ENCODE measurements at regions not wholly inside any gene's neighbourhood (a gene's known extent, or its start where the extent isn't known, plus 50 kb on each side); places are given as distances from the start of the nearest gene placed in this dataset.

- H3K36me3 ChIP-seq, result no peaks in the 10 kb centered on the region
- TF ChIP-seq EP300 (IDR thresholded peaks at IDR 0.05) (no peak), POLR2A (IDR thresholded peaks at IDR 0.05) (no peak), CTCF (IDR thresholded peaks at IDR 0.05) (no peak)
- no peaks in the 10 kb centered on the region for H3K9me3 ChIP-seq
- DNase-seq, result no peak
- 9 to 28% (median 14%) methylated on average over 1 of the region's 1 CpG for WGBS, 3 donors
- no peak overlapping the region for H3K27ac ChIP-seq
- no peak overlapping the region for H3K4me3 ChIP-seq
- no peaks in the 10 kb centered on the region for H3K27me3 ChIP-seq
- intact Hi-C loops (cut with DNase I), result no loop called here
- no peaks in the 10 kb centered on the region for H3K4me1 ChIP-seq (ENCODE audit: insufficient read depth)
Observed at GRCh38 chr19:28217022-28217421, 995.9 kb downstream of the UQCRFS1 start.

GRCh38 chr19:28213470-28214082 lies 999.4 kb downstream of the UQCRFS1 start:
- no peak for DNase-seq
- Histone ChIP-seq H3K9me3 (no peaks in the 10 kb centered on the region), H3K4me3 (no peak overlapping the region), H3K27ac (no peak overlapping the region), H3K27me3 (no peaks in the 10 kb centered on the region), H3K4me1 (ENCODE audit: insufficient read depth) (no peaks in the 10 kb centered on the region), H3K36me3 (no peaks in the 10 kb centered on the region)
- 45 to 54% (median 48%) methylated on average over 6 of the region's 6 CpGs for WGBS, 3 donors
- intact Hi-C loops (cut with DNase I), result no loop called here
- TF ChIP-seq CTCF (IDR thresholded peaks at IDR 0.05), result no peak
- no peak for TF ChIP-seq POLR2A (IDR thresholded peaks at IDR 0.05)
- no peak for TF ChIP-seq EP300 (IDR thresholded peaks at IDR 0.05)

GRCh38 chr19:28210886-28211285 lies 1002.1 kb downstream of the UQCRFS1 start:
- 49 to 61% (median 54%) methylated on average over 2 of the region's 2 CpGs for WGBS, 3 donors
- Histone ChIP-seq H3K4me3 (no peak overlapping the region), H3K27me3 (no peaks in the 10 kb centered on the region), H3K36me3 (no peaks in the 10 kb centered on the region), H3K27ac (no peak overlapping the region), H3K9me3 (no peaks in the 10 kb centered on the region), H3K4me1 (ENCODE audit: insufficient read depth) (no peaks in the 10 kb centered on the region)
- DNase-seq, result no peak
- intact Hi-C loops (cut with DNase I), result no loop called here
- no peak for TF ChIP-seq EP300 (IDR thresholded peaks at IDR 0.05)
- no peak for TF ChIP-seq POLR2A (IDR thresholded peaks at IDR 0.05)
- TF ChIP-seq CTCF (IDR thresholded peaks at IDR 0.05), result no peak

GRCh38 chr19:28208745-28209144 lies 1004.2 kb downstream of the UQCRFS1 start:
- intact Hi-C loops (cut with DNase I), result no loop called here

More at GRCh38 chr19:28208745-28209144, 1004.2 kb downstream of the UQCRFS1 start:
- WGBS, 3 donors, result 75 to 84% (median 81%) methylated on average over 10 of the region's 10 CpGs
- no peak for TF ChIP-seq POLR2A (IDR thresholded peaks at IDR 0.05)
- no peak for TF ChIP-seq EP300 (IDR thresholded peaks at IDR 0.05)
- no peak for TF ChIP-seq CTCF (IDR thresholded peaks at IDR 0.05)
- H3K4me3 ChIP-seq, result no peak overlapping the region
- H3K36me3 ChIP-seq, result no peaks in the 10 kb centered on the region
- DNase-seq, result no peak
- H3K27me3 ChIP-seq, result no peaks in the 10 kb centered on the region
- H3K9me3 ChIP-seq, result no peaks in the 10 kb centered on the region
- H3K27ac ChIP-seq, result no peak overlapping the region
- H3K4me1 ChIP-seq (ENCODE audit: insufficient read depth), result no peaks in the 10 kb centered on the region
